ENCODE measurements at regions not wholly inside any gene's neighbourhood (a gene's known extent, or its start where the extent isn't known, plus 50 kb on each side); places are given as distances from the start of the nearest gene placed in this dataset.

DNA sequence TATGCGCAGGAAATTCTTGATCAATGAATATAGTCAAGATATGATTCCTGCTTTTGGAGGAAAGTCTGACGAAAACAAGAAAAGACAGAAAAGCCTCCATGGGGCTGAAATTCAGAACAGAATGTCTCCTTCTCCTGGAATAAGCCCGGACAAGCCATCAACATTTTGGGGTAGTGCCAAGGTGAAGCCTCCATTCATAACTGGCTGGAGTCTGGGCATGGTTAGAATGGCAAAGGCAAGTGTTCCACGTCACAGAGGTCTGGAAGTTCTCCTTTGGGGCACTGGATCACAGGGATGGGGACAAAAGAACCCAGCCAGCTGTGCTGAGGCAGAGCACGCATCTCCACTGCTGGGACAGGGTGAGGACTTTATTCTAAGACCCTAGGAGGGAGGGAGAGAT lies 505.7 kb downstream of the CMPK2 start:
- Mint-ChIP-seq H3K27ac (ENCODE audit: low read depth, unreplicated experiment) (no peak overlapping the region), H3K27me3 (ENCODE audit: insufficient read depth, unreplicated experiment) (no peaks in the 10 kb centered on the region), H3K9me3 (ENCODE audit: unreplicated experiment) (peaks cover 7% of the 10 kb centered on the region), H3K4me1 (ENCODE audit: insufficient read depth, unreplicated experiment) (peaks cover 12% of the 10 kb centered on the region), H3K36me3 (ENCODE audit: insufficient read depth, unreplicated experiment) (no peaks in the 10 kb centered on the region), H3K4me3 (ENCODE audit: unreplicated experiment) (no peak overlapping the region)
- CTCF ChIA-PET: interaction anchor here (0.7 kb wide), 1 partner anchor 11 kb away, joined by 5 read pairs; no protein-coding TSS in a partner anchor
- TF ChIP-seq, protein P1, sequence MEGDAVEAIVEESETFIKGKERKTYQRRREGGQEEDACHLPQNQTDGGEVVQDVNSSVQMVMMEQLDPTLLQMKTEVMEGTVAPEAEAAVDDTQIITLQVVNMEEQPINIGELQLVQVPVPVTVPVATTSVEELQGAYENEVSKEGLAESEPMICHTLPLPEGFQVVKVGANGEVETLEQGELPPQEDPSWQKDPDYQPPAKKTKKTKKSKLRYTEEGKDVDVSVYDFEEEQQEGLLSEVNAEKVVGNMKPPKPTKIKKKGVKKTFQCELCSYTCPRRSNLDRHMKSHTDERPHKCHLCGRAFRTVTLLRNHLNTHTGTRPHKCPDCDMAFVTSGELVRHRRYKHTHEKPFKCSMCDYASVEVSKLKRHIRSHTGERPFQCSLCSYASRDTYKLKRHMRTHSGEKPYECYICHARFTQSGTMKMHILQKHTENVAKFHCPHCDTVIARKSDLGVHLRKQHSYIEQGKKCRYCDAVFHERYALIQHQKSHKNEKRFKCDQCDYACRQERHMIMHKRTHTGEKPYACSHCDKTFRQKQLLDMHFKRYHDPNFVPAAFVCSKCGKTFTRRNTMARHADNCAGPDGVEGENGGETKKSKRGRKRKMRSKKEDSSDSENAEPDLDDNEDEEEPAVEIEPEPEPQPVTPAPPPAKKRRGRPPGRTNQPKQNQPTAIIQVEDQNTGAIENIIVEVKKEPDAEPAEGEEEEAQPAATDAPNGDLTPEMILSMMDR (IDR thresholded peaks at IDR 0.05; ENCODE audit: unreplicated experiment): no peak
- no TSS peak for BruUV-seq (replicated peaks)
- no peak for DNase-seq (ENCODE audit: unreplicated experiment)
- POLR2A ChIA-PET: no interaction called here
- intact Hi-C loops (cut with micrococcal nuclease): no loop called here

DNA sequence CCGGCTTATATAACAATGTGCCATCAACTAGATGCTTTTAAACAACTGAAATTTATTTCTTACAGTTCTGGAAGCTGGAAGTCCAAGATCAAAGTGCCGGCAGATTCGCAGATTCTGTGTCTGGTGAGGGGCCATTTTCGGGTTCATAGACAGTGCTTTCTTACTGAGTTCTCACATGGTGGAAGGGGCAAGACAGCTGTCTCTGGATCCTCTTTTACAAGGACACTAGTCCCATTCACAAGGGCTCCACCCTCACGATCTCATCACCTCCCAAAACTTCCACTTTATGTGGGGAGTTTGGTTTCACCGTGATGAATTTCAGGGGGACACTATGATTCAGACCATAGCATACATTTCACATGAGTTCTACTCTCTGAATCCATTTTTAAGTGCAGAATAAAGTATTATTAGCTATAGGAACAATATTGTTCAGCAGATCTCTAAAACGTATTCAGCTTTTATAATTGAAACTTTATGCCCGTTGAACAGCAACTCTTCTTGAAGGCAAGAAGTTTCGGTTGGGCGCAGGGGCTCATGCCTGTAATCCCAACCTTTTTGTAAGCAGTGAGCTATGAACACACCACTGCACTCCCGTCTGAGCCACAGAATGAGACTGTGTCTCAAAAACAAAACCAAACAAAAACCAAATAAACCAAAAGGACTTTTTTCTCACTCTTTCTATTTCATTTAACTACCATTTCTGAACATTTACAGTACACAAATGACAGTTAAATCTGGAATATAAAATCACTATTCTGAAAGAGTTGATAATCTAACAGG lies 502.8 kb downstream of the CMPK2 start:
- peaks cover 12% of the 10 kb centered on the region for H3K4me1 Mint-ChIP-seq (ENCODE audit: insufficient read depth, unreplicated experiment)
- intact Hi-C loops (cut with micrococcal nuclease): no loop called here
- H3K27me3 Mint-ChIP-seq (ENCODE audit: insufficient read depth, unreplicated experiment): no peaks in the 10 kb centered on the region
- ChIA-PET CTCF (interaction anchor here (1.0 kb wide), 1 partner anchor 10 kb away, joined by 4 read pairs; no protein-coding TSS in a partner anchor), POLR2A (interaction anchor here (0.8 kb wide), 1 partner anchor 9 kb away, joined by 3 read pairs; no protein-coding TSS in a partner anchor)
- no TSS peak for BruUV-seq (replicated peaks)
- DNase-seq (ENCODE audit: unreplicated experiment): no peak
- no peak overlapping the region for H3K4me3 Mint-ChIP-seq (ENCODE audit: unreplicated experiment)
- TF ChIP-seq, protein P1 (IDR thresholded peaks at IDR 0.05; ENCODE audit: unreplicated experiment): no peak
- H3K27ac Mint-ChIP-seq (ENCODE audit: low read depth, unreplicated experiment): no peak overlapping the region
- peaks cover 7% of the 10 kb centered on the region for H3K9me3 Mint-ChIP-seq (ENCODE audit: unreplicated experiment)
- no peaks in the 10 kb centered on the region for H3K36me3 Mint-ChIP-seq (ENCODE audit: insufficient read depth, unreplicated experiment)

DNA sequence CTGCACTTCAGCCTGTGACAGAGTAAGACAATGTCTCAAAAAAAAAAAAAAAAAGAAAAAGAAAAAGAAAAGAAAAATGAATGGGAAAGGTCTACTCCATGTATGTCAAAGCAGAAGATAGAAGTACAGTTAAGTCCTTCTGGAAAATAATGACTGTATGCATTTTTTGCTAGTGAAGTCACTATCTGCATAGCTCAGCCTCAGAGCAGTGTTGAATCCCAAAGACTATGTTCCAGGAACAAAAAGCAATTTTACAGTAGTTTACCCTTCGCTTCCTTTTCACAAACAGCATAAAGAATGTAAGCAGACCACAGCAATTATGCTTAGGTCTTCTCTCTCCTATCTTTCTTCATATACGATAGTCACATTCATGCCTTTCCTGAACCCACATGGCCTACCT lies 497.4 kb downstream of the CMPK2 start:
- no peaks in the 10 kb centered on the region for H3K36me3 Mint-ChIP-seq (ENCODE audit: insufficient read depth, unreplicated experiment)
- ChIA-PET POLR2A (no interaction called here), CTCF (interaction anchor here (0.6 to 1.0 kb wide), 2 partner anchors 15 to 18 kb away, joined by 3 read pairs; no protein-coding TSS in a partner anchor)
- no peak overlapping the region for H3K27ac Mint-ChIP-seq (ENCODE audit: low read depth, unreplicated experiment)
- DNase-seq (ENCODE audit: unreplicated experiment): no peak
- no peaks in the 10 kb centered on the region for H3K9me3 Mint-ChIP-seq (ENCODE audit: unreplicated experiment)
- TF ChIP-seq, protein P1 (IDR thresholded peaks at IDR 0.05; ENCODE audit: unreplicated experiment): no peak
- BruUV-seq (replicated peaks): no TSS peak
- no peak overlapping the region for H3K4me3 Mint-ChIP-seq (ENCODE audit: unreplicated experiment)
- intact Hi-C loops (cut with micrococcal nuclease): no loop called here
- H3K27me3 Mint-ChIP-seq (ENCODE audit: insufficient read depth, unreplicated experiment): no peaks in the 10 kb centered on the region
- peaks cover 5% of the 10 kb centered on the region for H3K4me1 Mint-ChIP-seq (ENCODE audit: insufficient read depth, unreplicated experiment)

DNA sequence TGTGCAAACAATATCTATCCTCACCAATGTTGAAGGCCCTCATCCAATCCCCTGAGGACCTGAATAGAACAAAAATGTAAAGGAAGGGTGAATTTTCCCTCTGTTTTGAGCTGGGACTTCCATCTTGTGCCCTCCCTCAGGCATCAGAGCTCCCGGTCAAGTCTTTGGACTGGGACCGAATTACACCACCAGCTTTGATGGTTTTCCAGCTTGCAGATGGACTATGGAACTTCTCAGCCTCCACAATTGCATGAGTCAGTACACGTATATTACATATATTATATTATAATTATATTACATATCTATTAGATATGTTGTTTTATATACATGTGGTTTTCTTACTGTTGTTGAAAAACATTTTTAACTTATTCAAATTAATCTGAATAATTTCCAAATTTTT lies 496.4 kb downstream of the CMPK2 start:
- CTCF ChIA-PET: no interaction called here
- Mint-ChIP-seq H3K27me3 (ENCODE audit: insufficient read depth, unreplicated experiment) (no peaks in the 10 kb centered on the region), H3K4me3 (ENCODE audit: unreplicated experiment) (no peak overlapping the region), H3K27ac (ENCODE audit: low read depth, unreplicated experiment) (no peak overlapping the region), H3K9me3 (ENCODE audit: unreplicated experiment) (no peaks in the 10 kb centered on the region), H3K4me1 (ENCODE audit: insufficient read depth, unreplicated experiment) (peaks cover 5% of the 10 kb centered on the region), H3K36me3 (ENCODE audit: insufficient read depth, unreplicated experiment) (no peaks in the 10 kb centered on the region)
- POLR2A ChIA-PET: no interaction called here
- TF ChIP-seq, protein P1 (IDR thresholded peaks at IDR 0.05; ENCODE audit: unreplicated experiment): no peak
- intact Hi-C loops (cut with micrococcal nuclease): no loop called here
- BruUV-seq (replicated peaks): no TSS peak
- no peak for DNase-seq (ENCODE audit: unreplicated experiment)

All from MCF 10A (cell line).